UCSD-AML1 (cell line): ENCODE measurements at regions not wholly inside any gene's neighbourhood (a gene's known extent, or its start where the extent isn't known, plus 50 kb on each side); places are given as distances from the start of the nearest gene placed in this dataset.
A peak's percentile ranks its signal among the peaks of the same experiment; 100 is the strongest.

Source experiments
- DNase-seq: peaks from one replicate; lab custom pipeline; 2025; ENCODE audit not compliant: unreplicated experiment; lab: John Stamatoyannopoulos, UW

DNA sequence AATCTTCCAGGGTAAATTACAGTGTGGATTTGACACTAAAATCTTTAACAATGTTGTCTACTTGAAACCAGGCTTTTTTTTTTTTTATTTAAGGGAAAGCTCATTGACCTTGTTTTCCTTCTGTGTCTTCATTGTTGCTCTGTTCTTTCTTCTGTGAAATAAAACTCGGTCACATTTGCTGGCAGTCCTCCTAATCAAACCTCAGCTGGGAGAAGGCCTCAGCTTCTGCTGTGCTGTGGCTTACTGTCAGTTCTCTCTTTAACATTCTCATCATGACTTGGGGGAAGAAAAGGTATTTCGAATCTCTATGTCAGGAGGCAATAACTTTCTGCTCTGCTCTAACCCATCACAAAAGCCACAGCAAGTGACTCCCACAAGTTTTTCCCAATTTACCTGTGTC, 268.9 kb downstream of the ZNF608 start:
- DNase-seq: no peak

DNA sequence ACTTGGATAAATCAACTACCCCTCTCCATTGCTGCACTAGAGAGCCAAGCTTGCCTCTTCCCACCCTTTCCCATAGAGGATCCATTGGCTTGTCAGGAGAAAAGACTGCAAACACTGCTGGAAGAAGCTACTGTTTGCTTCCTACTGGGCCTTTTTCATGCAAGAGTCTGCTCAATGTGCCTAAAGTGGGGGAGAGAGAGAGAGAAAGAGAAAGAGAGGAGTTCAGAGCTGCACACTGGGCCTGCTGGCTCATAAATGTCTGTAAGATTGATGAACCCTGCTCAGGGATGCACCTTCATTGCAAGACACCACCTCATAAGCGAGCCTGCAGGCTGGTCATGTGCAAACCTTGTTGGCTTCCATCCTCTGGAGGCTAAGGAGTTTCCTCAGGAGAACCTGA, 269.4 kb downstream of the ZNF608 start:
- DNase-seq: no peak

DNA sequence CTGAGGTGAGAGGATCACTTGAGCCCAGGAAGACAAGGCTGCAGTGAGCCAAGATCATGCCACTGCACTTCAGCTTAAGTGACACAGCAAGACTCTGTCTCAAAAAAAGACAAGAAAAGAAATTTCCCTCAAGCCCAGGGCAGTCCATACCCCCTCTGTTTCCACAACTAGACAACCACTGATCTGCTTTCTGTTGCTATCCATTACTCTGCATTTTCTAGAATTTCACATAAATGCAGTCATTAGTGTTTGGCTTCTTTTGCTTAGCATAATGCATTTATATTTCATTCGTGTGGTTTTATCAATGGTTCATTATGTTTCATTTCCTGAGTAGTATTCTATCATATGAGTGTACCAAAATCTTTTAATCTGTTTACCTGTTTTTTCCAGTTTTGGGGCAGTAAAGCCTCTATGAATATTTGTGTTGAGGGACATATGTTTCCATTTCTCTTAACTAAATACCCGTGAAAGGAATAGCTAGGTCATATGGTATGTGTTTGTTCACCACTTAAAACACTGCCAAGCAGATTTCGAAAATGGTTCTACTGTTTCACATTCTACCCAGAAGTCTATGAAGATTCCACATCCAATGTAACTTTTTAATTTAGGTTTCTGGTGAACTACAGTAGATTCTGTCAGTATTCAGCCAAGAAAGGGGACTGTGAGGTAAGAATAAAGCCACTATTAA, 271.8 kb downstream of the ZNF608 start:
- DNase-seq: no peak

DNA sequence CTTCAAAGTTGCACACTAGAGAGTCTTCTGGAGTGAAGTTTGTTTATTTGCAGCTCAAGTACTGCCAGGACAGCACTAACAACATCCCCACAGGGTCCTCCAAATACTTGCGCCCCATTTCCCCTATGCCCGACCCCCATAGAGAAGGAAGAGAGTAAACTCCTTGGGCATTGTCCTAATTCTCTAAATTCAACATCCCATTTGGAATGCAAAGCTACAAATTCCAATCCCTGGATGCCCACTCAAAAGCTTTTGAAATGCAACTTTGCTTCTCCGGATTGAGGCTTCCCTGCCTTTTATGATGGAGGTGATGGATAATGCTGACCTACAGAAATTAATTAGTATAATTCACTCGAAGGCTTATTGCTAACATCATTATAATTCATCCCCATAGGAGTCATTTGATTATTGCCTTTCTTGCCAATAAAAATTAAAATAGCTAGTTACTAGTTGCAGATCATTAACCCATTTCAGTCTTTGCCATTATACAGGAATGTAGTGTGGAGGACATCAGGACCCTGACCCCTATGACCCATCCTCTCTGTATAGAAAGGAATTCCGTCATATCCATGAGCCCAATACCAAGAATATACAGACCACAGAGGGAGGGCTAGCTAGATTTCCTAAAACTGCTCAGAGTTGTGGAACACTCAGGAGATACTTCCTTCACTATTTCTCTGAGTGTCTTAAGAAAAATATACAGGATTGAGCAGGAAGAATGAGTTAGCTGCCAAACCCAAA, 277.6 kb downstream of the ZNF608 start:
- DNase-seq: no peak

DNA sequence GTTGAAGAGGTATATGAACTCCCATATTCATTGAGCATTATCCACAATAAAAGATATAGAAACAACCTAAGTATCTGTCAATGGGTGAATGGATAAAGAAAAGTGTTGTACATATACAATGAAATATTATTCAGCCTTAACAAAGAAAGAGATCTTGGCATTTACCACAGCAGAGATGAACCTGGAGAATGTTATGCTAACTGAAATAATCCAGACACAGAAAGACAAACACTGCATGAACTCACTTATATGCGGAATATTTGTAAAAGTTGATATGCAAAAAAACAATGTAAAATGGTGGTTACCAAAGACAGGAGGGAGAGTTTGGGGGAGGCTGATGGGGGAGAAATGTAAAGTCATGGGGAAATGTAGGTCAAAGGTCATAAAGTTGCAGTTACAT, 278.7 kb downstream of the ZNF608 start:
- no peak for DNase-seq

DNA sequence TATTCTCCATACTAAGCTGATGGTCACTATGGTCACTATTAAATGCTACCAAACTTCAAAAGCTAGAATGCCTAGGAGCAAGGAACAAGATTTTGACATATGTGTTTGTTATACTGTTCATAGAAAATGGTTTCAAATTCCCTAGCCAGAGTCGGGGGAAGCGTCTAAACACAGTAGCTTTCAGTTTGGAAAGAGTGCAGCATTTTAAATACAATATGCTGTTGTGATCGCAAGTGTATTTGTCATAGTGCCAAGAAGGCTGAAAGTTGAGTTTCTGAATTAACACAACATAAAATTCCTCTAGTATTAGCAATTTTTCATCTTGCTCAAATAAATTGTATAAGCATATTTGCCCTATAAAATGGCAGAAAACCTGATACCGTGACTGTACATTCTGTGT, 280.4 kb downstream of the ZNF608 start:
- no peak for DNase-seq

DNA sequence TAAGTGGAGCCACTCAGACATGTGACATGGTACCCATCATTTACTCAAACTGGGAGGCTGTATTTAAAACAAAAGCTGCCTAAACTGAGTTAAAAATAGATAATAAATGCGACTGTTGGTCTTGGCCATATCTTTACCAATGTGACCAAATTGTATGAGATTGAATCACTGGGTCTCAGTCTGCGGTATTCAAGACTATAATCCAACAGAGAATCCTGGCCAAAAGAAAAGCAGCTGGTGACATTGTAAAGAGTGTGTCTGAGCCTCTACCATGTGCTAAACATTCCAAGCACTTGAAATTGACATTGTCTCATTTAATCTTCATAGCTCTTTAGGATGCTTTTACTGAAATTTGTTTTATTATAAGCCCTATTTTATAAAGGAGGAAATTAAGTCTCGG, 282.6 kb downstream of the ZNF608 start:
- no peak for DNase-seq

DNA sequence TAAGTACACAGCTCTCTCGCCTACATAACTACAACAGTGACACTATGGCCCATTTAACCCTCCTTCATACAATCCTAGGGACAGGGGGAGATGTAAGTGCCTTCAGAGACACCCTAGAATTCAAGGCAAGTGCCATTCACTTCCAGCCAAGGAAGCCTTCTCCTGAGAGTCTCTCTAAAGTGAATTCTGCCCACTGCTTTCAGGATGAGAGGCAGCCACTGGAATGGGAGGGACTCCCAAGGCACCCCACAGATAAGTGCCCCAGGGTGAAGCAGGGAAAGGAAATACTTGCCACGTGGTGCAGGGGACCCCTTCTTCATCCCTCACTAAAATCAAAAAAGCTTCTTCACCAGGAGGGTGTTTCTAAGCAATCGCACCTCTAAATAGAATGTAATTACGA, 283.7 kb downstream of the ZNF608 start:
- DNase-seq: no peak

DNA sequence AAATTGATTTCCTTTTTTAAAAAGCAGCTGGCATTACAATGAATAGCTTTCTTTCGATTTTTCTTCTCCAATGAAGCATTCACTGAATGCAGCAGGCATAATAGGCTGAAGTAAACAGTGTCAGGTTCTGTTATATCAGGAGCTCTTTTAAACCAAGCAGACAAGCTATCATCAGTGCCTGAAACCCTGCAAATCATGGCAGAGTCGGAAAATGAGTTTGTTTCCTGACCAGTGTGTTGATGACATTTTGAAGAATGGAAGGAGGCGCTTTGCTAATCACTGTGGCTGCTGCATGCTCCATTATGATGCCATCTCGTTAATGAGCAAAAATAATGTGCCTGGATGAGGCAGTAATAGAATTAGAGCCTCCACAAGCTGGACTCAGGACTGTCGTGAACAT, 284.5 kb downstream of the ZNF608 start:
- no peak for DNase-seq

DNA sequence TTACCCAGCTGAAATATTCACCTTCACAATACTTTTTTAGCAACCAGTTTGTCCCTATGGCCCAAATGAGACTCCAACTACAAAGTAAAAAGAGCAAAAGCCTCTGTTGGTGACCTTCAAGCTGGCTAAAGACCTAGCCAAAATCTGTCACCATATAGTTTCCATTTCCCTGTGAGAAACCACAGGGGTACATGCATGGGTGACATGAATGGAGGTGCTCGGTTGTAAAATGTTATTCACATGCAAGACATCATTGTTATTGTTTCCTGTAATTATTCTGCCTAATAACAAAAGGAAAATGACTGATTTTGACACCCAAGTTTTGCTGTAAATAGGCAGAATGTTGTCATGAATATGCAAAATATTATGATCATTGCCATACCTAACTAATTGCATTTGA, 285.3 kb downstream of the ZNF608 start:
- no peak for DNase-seq

DNA sequence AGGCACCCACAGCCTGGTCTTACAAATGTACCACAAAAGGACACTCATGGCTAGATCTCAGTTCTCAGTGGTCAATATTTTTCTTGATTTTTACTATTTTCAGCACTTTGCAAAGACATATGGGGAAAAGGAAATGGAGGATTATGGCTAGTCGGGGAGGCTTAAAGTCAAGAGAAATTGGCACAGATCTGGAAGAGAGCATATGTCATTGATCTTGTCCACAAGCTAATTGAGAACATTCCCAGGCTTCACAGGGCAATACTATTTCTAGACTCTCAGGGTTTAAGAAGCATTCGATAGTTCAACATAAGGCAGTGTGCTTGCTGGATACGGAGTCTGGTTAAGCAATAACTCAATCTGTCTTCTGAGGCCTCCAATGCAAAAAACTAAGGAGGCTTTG, 285.8 kb downstream of the ZNF608 start:
- DNase-seq: no peak

DNA sequence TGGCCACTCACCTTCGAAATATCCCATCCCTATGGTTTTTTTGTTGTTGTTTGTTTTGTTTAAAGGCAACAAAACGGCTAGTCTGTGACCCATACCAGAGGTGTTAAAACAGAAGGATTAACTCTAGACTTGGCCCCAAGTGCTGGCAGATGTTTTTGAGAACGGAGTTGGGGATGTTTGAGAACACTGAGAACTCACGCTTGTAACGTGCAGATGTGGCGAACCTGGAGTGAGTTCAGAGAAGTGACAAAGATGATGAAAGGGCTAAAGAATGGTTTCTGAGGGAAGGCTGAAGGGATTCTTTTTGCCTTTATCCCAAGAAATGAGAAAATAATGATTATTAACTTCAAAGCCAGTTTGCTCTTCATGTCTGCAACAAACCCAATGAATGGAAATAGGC, 286.5 kb downstream of the ZNF608 start:
- DNase-seq: no peak

DNA sequence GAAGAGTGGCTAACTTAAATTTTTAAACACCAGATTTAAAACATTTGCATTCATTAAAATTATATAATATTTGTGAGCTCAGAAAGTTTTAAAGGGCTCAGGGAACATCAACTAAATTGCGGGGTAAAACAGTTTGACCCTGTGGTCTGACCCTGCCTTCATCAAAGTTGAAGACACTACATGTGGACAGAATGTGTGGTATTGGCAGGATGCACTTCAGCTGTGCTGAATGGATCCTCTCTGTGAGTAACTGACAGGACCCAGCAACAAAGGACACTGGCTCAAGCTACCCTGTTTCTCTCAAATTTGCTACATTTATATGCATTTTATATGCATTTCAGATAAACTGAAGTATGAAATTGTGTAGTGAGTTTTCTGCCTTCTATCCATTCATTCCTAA, 288.5 kb downstream of the ZNF608 start:
- no peak for DNase-seq

DNA sequence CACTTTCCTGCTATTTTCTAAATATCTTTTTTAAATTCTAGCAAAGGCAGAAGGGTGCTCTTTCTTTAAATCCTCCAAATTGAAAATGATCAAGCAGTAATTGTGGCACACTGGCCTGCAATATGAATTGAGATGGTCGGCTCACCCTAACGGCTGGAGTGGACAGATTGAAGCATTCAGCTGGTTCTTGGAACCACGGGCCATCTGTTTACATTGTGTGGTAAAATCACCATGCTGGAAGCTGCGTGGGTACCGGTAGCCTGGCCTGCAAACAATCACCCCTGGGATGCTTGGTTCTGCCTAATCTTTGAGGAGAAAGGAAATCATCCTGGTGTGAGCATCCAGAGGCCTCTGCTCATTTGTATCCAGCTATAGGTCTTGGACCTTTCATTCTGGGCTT, 289.3 kb downstream of the ZNF608 start:
- DNase-seq: no peak

DNA sequence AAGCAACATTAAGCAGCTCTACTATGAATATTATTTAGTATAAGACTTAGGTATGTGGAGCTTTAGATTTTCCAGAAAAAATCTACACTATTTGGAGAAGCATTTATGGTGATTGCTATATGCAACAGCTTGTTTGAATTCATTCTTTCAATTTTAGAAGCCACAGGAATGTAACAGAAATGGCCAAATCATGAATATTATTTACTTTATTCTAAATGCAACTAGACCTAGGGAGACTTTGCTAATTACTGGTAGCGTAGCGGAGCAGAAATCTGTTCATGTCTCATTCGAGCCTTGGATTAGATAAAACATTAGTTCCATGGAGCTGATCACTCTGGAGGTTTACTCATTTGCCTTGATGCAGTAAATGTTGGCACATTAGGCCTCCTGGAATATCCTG, 290.2 kb downstream of the ZNF608 start:
- DNase-seq: no peak

DNA sequence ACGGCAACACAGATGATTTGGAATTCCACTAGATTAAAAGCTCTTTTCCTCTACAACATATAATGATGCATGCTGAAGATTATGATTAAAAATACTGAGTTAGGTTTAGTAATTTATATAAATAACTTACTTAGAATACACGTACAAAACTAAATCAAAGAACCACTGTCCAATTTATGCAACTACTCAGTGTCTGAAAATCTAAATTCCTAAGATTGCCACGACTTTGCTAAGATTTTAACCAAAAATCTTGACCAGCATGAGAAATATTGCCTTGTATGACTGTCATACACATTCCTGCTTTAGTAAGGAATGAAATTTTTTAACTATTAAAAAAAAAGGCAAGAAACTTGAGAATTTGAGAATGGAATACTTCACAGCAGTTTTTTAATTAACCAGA, 292.4 kb downstream of the ZNF608 start:
- no peak for DNase-seq

DNA sequence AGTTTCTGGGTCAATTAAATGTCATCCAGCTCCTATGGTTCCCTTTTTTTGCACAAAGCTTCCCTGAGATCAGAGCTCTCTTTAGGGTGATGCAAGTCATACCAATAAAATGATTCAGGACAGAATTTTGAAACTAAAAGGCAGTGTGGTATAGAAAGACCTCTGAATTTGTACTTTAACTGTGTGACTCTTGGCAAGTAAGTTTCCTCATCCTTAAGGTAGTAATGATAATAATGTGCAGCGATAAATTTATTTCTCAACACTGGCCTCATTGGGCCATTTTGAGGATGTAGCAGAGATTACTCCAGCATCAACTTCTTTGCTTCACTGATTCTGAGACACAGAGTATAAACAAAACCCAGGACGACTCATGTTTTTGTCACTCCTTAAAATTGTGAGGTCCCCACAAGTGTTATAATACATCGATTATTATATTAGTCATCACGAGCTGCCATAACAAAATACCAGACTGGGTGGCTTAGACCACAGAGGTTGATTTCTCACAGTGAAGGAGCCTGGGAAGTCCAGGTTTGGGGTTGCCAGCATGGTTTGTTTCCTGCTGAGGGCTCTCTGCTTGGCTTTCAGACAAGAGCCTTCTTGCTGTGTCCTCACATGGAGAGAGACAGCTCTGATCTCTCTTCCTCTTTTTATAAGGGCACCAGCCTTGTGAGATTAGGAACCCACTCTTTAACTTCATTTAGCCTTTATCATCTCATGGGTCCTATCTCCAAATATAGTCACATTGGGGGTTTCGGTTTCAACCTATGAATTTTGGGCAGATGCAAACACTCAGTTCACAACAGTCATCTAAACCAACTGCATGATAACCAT, 293.0 kb downstream of the ZNF608 start:
- peak; percentile 16 for DNase-seq

DNA sequence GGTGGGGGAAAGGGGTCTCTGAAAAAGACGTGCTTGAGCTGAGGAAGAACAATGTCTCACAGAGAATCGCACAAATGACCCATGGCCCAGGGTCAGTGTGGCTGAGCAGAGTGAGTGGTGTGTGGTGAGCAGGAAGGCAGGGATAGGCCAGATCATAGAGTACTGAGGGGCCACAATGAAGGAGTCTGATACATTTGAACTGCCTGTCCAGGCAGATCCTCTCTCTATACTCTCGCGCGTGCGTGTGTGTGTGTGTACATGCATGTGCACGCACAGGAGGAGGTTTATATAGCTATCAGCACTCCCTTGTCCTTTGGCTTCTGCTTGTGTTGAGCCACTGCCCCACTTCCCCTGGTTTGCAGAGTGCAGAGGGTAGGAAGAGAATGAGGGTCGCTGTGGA, 294.0 kb downstream of the ZNF608 start:
- no peak for DNase-seq

DNA sequence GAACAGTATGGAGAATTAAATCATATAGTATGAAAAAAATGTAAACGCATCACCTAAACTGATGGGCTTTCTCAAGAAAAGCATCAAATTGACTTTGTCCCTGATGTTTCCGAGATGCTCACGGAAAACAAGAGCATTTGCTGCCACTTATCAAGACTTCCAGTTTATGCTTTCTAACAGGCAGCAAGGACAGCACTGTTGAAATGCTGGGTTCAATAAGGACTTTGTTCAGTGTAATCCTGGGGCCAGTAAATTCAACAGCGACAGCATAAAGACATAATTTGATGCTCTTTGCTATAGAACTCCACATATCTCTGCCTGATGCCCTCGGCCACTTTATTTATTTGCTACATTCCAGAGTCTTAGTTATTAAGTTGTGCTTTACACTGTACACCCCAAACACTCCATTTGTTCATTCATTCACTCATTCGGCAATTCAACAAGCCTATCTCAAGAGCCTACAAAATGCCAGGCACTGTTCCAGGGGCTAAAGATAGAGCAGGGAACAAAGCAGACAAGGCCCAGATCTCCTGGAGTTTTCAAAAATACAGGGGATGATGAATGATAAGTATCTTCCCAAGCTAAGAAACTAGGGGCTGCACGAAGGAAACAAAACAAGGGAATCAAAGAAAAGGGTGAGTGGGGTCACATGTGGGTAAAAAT, 294.6 kb downstream of the ZNF608 start:
- DNase-seq: no peak

DNA sequence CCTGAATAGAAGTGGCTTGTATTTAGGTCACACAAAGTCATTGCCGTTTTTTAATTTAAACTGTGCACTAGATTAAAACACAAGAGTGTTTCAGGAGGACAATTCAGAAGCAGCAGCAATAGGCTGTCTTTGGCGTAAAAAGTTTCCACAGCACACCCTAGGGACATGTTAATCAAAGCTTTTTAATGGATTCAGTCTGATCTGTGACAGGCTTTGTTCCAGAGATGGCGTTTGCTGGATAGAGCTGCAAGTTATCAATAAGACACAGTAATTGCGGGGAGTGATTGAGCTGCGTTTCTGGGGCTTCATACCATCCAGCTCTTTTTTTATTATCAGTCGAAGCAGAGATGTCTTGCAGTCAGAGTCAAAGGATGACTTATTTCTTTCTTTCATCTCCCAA, 300.3 kb downstream of the ZNF608 start:
- DNase-seq: no peak

DNA sequence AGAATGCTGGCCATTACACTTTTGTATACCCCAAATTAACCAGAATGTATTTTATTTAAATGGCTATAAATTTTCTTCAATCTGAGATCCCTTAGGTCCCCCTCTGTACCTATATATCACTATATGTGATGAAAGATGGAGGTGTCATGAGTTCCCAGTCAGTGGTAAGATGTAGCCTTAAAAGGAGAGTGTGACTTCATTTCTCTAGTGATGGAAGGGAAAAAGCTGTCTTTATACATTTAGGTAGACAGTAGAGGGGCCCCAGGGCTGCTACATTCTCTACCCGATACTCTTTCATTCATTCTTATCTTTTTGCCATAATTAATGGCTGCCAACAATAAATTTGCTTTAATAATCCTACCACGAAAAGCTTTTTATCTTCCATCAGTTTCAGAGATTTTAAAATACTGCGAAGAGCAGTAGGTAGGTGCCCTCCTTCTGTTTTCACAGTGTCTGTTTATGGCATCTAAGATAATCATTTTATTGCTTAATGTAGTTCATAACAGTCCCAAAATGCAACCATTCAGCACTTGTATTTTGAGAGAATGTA, 301.3 kb downstream of the ZNF608 start:
- no peak for DNase-seq
